GM12878 (cell line): ENCODE measurements at regions not wholly inside any gene's neighbourhood (a gene's known extent, or its start where the extent isn't known, plus 50 kb on each side); places are given as distances from the start of the nearest gene placed in this dataset.

Experiments used
- ATAC-seq: fragments of 200-7000 bp; cut with Tn5 transposase; 3 replicates; pipeline ENCODE4 v1.9.1; 2020; ENCODE audit warnings: mild to moderate bottlenecking, moderate library complexity
- BruUV-seq: library from RNA; stranded (reverse); fragments of 400-500 nt; replicated peaks from 2 replicates; lab custom pipeline; 2021; lab: Mats Ljungman, UMichigan
- CTCF ChIA-PET: fragments of 300-600 bp; sonication (Branson Sonifier 250); formaldehyde crosslinking; extraction: SDS; loops from one replicate; lab custom pipeline; 2021; ENCODE audit warnings: inconsistent platforms; lab: Yijun Ruan, JAX
- POLR2A ChIA-PET: fragments of 350-600 bp; formaldehyde crosslinking; extraction: SDS; loops from one replicate; lab custom pipeline; 2021; ENCODE audit warnings: inconsistent platforms; lab: Charles Lee
- RAD21 ChIA-PET: fragments of 300-600 bp; sonication (Branson Sonifier 250); formaldehyde crosslinking; loops from one replicate; lab custom pipeline; 2023; ENCODE audit warnings: antibody characterized with exemption; ENCODE audit not compliant: unreplicated experiment; lab: Charles Lee
- SMC1A ChIA-PET: fragments of 300-600 bp; sonication (Branson Sonifier 250); formaldehyde crosslinking; loops from one replicate; lab custom pipeline; 2023; ENCODE audit not compliant: unreplicated experiment, uncharacterized antibody; lab: Charles Lee
- DNase-seq: peaks from one replicate; pipeline ENCODE4 v3.0.0-alpha.2; 2011; ENCODE audit warnings: low read depth, low spot score
- FAIRE-seq: peaks from 3 replicates; lab custom pipeline; 2011; peaks lifted over from hg19 to GRCh38; lab: Jason Lieb, UNC
- H2AFZ ChIP-seq: 2 replicates; pipeline ENCODE4 v1.6.0; 2011; ENCODE audit warnings: low read depth, low read length, control low read depth; ENCODE audit not compliant: control insufficient read depth
- H3K27ac ChIP-seq: 2 replicates; pipeline ENCODE4 v1.5.1; 2011; ENCODE audit warnings: control low read depth; ENCODE audit not compliant: control insufficient read depth, insufficient read depth
- H3K27me3 ChIP-seq, 2 experiments: replicated peaks in 1 of 2; 2 replicates each; pipeline versions ENCODE4 v1.6.0 to v1.6.1; 2011; ENCODE audit warnings: low read length in 1 of 2; ENCODE audit not compliant: control insufficient read depth in 2 of 2, insufficient read depth in 2 of 2
- H3K36me3 ChIP-seq, 2 experiments: 2 replicates each; pipeline ENCODE4 v1.5.1; 2011; ENCODE audit warnings: low read length in 1 of 2; ENCODE audit not compliant: control insufficient read depth in 2 of 2, insufficient read depth in 2 of 2
- H3K4me1 ChIP-seq: 2 replicates; pipeline ENCODE4 v1.6.1; 2011; ENCODE audit warnings: mild to moderate bottlenecking, low read length, moderate library complexity, mixed read lengths; ENCODE audit not compliant: control insufficient read depth, insufficient read depth
- H3K4me2 ChIP-seq: 2 replicates; pipeline ENCODE4 v1.6.0; 2011; ENCODE audit warnings: control low read depth; ENCODE audit not compliant: control insufficient read depth, insufficient read depth
- H3K4me3 ChIP-seq: fragments of 200-600 bp; sonication (generic); 2 replicates; pipeline ENCODE4 v1.5.1; 2016
- H3K79me2 ChIP-seq: 2 replicates; pipeline ENCODE4 v1.6.0; 2011; ENCODE audit warnings: low read length; ENCODE audit not compliant: control insufficient read depth, insufficient read depth
- H3K9ac ChIP-seq: 2 replicates; pipeline ENCODE4 v1.8.0; 2011; ENCODE audit warnings: low read length, control low read depth, mixed read lengths; ENCODE audit not compliant: control insufficient read depth, insufficient read depth
- H3K9me3 ChIP-seq: replicated peaks from 3 replicates; pipeline ENCODE4 v1.5.1; 2011; ENCODE audit warnings: mild to moderate bottlenecking, low read length; ENCODE audit not compliant: control insufficient read depth, insufficient read depth
- H4K20me1 ChIP-seq: 2 replicates; pipeline ENCODE4 v1.6.0; 2011; ENCODE audit not compliant: control insufficient read depth, insufficient read depth
- CUX1 ChIP-seq: IDR thresholded peaks from 2 replicates; pipeline ENCODE4 v1.6.1; 2012; ENCODE audit warnings: improper control_type of control experiment, low read depth, low read length; ENCODE audit not compliant: insufficient replicate concordance
- HDAC2 ChIP-seq: fragments of 200-600 bp; sonication (generic); IDR thresholded peaks from 2 replicates; pipeline ENCODE4 v1.6.1; 2017
- IKZF2 ChIP-seq, 2 experiments: fragments of 450-650 bp; IDR thresholded peaks; 2 replicates each; pipeline ENCODE4 v1.6.1; 2017; ENCODE audit warnings: mild to moderate bottlenecking in 2 of 2, moderate library complexity in 2 of 2
- PAX8 ChIP-seq: fragments of 450-650 bp; IDR thresholded peaks from 2 replicates; pipeline ENCODE4 v1.6.1; 2017; ENCODE audit warnings: mild to moderate bottlenecking, moderate library complexity
- SMAD5 ChIP-seq: IDR thresholded peaks from 2 replicates; pipeline ENCODE4 v1.6.1; 2016; ENCODE audit warnings: antibody characterized with exemption, low read depth
- WGBS: methylation state at CpG from one replicate; pipeline ENCODE4 v1.1.6; 2016; ENCODE audit warnings: low lambda C conversion rate; ENCODE audit not compliant: insufficient replicate concordance, insufficient coverage; ENCODE audit errors: missing lambda C conversion rate; 5-methylcytosine and 5-hydroxymethylcytosine counted together
- in situ Hi-C: fragments of 300-500 bp; cut with MboI; formaldehyde crosslinking; loops from 9 replicates; pipeline ENCODE4 v1.14.3; 2018; ENCODE audit warnings: mixed read lengths
- intact Hi-C: fragments of 100-400 bp; cut with micrococcal nuclease; formaldehyde crosslinking; loops from one replicate; pipeline ENCODE4 v1.14.2; 2022; ENCODE audit not compliant: unreplicated experiment

DNA sequence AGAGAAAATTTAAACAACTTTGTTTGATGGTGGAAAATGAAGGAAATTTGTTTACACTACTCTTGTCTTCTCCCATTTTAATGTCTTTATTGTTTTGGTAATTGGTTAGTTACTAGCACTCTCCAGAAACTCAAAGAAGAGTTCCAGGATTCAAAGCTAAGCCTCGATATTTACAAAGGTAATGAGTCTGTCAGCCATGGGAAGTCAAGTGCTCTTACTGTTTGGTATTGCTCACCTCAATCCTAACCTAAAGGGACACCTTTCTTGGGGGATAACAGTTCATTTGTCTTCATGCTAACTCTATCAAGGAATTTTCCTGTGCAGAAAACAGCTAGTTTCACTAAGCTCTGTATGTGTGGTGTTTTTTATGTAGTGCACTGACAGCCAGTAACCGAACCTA is 222.9 kb upstream of the LMO3 start:
- Histone ChIP-seq H3K79me2 (no peaks in the 10 kb centered on the region), H4K20me1 (no peaks in the 10 kb centered on the region), H3K9me3 (no peaks in the 10 kb centered on the region; the same call in 2 of the 3 replicates), H2AFZ (no peak overlapping the region), H3K36me3 (no peaks in the 10 kb centered on the region), H3K4me2 (no peak overlapping the region), H3K9ac (no peak overlapping the region), H3K4me1 (no peaks in the 10 kb centered on the region), H3K27me3 (no peaks in the 10 kb centered on the region), H3K27ac (no peak overlapping the region), H3K4me3 (no peak overlapping the region)
- ChIA-PET CTCF (interaction anchor here (1.4 to 1.7 kb wide), 3 partner anchors 21 to 223 kb away, joined by 3 to 4 read pairs (median 3); partner anchors contain the start of gene LMO3), RAD21 (interaction anchor here (1.6 to 2.0 kb wide), 4 partner anchors 28 to 443 kb away, joined by 4 to 17 read pairs (median 6); no protein-coding TSS in a partner anchor), SMC1A (interaction anchor here (0.8 to 2.2 kb wide), 17 partner anchors 11 to 222 kb away, joined by 3 to 16 read pairs (median 4); partner anchors contain the start of gene LMO3), POLR2A (interaction anchor here (0.7 to 2.0 kb wide), 5 partner anchors 28 to 228 kb away, joined by 3 to 10 read pairs (median 3); no protein-coding TSS in a partner anchor)
- intact Hi-C loops (no loop called here), in situ Hi-C loops (no loop called here)
- TF ChIP-seq PAX8 = no peak
- no peak for TF ChIP-seq SMAD5
- TF ChIP-seq HDAC2 = no peak
- peak in 1 of 2 experiments; percentile 12; a peak in 1 of 4 replicates for TF ChIP-seq IKZF2 (IDR thresholded peaks at IDR 0.05)
- no peak for TF ChIP-seq CUX1
- no TSS peak for BruUV-seq
- DNase-seq (no peak), FAIRE-seq (no peak), ATAC-seq (no peak)
- 48% methylated on average over 2 of the region's 2 CpGs for WGBS
